Keratinocyte (primary cell): ENCODE measurements at regions not wholly inside any gene's neighbourhood (a gene's known extent, or its start where the extent isn't known, plus 50 kb on each side); places are given as distances from the start of the nearest gene placed in this dataset.

ENCODE experiments used
- CTCF ChIP-seq, 3 experiments: IDR thresholded peaks in 1 of 3; conservative IDR thresholded peaks in 1 of 3; optimal IDR thresholded peaks in 1 of 3; 2 replicates in 2 of 3; 3 replicates in 1 of 3; pipeline versions ENCODE3 to v1.5.1; 2011; ENCODE audit warnings: low read length in 3 of 3, mild to moderate bottlenecking in 3 of 3, moderate library complexity in 2 of 3, control low read depth in 1 of 3, inconsistent platforms in 1 of 3; ENCODE audit not compliant: insufficient read depth in 2 of 3; ENCODE audit errors: extremely low read depth in 1 of 3
- EZH2 ChIP-seq: IDR thresholded peaks from one replicate; pipeline ENCODE4 v1.6.1; 2012; ENCODE audit warnings: inconsistent platforms, mild to moderate bottlenecking, low read length, moderate library complexity

GRCh38 chr1:163271535-163271934 is 50.2 kb upstream of the NUF2 start:
- TF ChIP-seq CTCF (optimal IDR thresholded peaks at IDR 0.05 in 1 of 3, IDR thresholded peaks at IDR 0.05 in 1 of 3, conservative IDR thresholded peaks at IDR 0.05 in 1 of 3; ENCODE audit: extremely low read depth in 1 of 3, insufficient read depth in 2 of 3, low read length in 3 of 3) (no peak), EZH2 (no peak)
